GM12875 (cell line): ENCODE measurements at regions not wholly inside any gene's neighbourhood (a gene's known extent, or its start where the extent isn't known, plus 50 kb on each side); places are given as distances from the start of the nearest gene placed in this dataset.

Experiments
- H3K4me3 ChIP-seq: one replicate; pipeline ENCODE4 v1.5.1; 2011; ENCODE audit warnings: low read depth, low read length, control low read depth
- TF ChIP-seq, protein P1 (sequence below): IDR thresholded peaks from 2 replicates; pipeline ENCODE4 v1.5.1; 2011; ENCODE audit warnings: low read depth, mild to moderate bottlenecking, control low read depth, inconsistent platforms, low read length, moderate library complexity, borderline replicate concordance; ENCODE audit not compliant: insufficient read depth

DNA sequence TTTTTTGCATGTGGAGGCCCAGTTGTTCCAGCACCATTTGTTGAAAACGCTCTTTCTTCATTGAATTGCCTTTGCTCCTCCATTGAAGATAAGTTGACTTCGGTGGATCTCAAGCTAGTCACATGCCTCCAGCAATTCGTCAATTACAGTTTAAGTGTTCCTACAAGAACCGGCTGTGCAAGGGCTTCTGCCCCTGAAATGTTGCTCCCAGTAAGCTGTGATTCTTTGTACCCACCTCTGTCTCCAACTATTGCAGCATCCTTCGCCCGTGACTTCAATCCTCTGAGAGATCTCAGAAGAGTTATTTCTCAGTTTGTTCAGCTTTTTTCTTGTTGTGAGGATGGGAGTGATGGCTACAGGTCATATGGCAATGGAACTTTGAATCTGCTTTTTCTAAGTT is 194.2 kb upstream of the B3GAT1 start:
- TF ChIP-seq, protein P1, sequence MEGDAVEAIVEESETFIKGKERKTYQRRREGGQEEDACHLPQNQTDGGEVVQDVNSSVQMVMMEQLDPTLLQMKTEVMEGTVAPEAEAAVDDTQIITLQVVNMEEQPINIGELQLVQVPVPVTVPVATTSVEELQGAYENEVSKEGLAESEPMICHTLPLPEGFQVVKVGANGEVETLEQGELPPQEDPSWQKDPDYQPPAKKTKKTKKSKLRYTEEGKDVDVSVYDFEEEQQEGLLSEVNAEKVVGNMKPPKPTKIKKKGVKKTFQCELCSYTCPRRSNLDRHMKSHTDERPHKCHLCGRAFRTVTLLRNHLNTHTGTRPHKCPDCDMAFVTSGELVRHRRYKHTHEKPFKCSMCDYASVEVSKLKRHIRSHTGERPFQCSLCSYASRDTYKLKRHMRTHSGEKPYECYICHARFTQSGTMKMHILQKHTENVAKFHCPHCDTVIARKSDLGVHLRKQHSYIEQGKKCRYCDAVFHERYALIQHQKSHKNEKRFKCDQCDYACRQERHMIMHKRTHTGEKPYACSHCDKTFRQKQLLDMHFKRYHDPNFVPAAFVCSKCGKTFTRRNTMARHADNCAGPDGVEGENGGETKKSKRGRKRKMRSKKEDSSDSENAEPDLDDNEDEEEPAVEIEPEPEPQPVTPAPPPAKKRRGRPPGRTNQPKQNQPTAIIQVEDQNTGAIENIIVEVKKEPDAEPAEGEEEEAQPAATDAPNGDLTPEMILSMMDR: no peak
- no peak overlapping the region for H3K4me3 ChIP-seq

DNA sequence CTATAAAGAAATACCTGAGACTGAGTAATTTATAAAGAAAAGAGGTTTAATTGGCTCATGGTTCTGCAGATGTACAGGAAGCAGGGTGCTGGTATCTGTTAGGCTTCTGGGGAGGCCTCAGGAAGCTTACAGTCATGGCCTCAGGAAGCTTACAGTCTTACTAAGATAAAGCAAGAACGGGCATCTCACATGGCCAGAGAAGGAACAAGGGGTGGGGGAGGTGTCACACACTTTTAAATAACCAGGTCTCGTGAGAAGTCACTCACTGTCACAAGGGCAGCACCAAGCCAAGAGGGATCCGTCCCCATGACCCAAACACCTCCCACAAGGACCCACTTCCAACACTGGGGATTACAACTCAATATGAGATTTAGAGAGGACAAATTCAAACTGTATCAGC is 192.8 kb upstream of the B3GAT1 start:
- TF ChIP-seq, protein P1: no peak
- no peak overlapping the region for H3K4me3 ChIP-seq

DNA sequence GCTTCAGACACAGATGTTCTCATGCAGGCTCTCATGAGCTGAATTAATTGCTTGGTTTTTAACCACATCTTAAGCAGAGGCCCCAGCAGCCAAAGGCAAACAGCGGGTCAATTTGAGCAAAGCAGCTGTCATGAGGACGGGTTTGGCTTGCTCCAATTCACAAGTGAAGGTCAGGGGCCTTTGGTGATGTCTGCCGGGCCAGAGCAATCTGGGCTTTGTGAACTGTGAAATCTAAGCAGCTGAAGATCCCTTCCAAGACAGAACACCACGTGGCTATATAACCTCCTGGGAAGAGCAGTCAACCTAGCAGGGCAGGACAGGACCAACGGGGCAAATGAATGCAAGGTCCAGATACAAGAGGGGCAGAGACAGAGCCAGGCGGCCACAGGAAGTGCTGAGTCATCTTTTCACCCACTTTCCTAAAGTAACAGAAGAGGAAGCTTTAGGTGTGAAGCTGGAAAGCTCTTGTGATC is 187.3 kb upstream of the B3GAT1 start:
- TF ChIP-seq, protein P1: no peak
- no peak overlapping the region for H3K4me3 ChIP-seq

DNA sequence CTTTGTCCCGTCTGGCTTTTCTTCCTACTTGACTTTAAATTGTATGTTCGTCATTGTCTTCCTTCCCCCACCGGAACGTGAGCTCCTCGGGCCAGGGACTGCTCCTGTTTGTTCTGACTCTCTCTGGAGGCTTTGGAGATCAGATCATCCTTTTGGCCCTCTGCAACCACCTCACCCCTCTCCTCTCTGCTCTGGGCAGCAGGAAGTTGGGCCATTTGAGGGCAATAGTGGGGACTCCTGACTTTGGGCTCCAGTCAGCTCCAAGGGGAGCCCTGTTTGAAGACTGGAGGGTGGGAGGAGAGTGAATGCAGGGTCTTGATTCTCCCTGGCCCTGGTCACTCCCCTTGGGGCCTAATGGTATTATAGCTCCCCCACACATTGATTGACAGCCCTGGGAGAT is 186.3 kb upstream of the B3GAT1 start:
- TF ChIP-seq, protein P1: no peak
- no peak overlapping the region for H3K4me3 ChIP-seq

DNA sequence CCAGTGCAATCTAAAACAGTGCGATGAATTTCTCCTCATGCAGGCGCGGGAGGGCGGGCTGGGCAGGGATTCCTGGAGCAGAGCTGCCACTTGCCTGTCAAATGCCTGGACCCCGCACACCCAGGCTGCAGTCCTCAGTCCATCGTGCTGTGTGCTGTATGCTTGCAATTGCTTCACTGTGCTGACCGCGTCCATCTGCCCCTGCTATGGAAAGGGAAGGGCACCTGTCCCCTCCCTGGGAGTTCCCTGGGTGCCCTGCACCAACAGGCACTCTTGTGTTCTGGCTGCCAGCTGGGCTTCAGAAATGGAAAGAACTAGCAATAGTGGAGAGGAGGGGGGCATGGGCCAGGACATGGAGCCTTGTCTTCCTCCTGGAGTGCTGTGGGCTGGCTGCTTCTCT is 185.4 kb upstream of the B3GAT1 start:
- TF ChIP-seq, protein P1: no peak
- no peak overlapping the region for H3K4me3 ChIP-seq

DNA sequence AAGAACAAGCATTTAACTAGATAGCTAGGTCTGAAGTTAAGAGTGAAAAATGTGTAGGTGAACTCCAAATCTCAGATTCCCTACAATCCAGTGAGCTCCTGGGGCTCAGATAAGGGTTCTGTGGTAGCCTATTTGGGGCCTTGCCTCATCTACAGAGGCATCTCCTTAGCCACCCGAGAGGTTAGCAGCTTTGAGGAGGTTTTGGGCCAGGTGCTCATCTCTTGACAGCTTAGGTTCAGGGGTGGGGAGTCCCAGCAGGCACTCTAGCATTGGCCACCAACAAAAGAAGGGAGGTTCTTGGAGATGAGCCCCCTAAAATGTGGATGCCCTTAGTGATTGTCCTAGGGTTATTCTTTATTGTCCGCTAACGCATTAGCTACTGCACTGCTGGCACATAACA is 184.4 kb upstream of the B3GAT1 start:
- TF ChIP-seq, protein P1: no peak
- H3K4me3 ChIP-seq: no peak overlapping the region

DNA sequence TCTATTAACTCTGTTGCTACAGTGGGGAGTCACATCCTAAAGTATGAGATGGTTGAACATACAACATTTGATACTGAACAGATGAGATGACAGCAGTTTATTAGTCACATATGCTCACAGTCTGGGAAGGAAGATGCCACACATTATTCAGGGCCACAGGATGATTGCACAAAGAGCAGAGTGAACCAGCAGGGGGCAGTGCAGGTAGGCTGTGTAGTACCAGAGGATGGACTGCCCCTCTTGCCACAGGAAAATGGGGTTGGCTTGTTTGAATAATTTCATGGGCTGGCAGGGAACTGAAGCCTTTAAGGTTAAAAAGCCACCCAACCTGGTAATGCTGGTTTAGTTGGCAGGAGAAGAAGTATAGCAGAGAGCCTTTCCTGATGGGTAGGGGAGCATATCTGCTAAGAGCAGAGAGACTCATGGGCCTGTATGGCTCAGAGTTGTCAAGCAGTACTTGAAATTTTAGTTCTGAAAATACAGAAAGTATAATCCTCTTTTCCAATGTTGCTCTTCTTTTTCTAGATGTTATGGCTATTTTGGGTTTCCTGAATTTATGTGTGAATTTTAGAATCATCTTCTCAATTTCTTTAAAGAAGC is 180.4 kb upstream of the B3GAT1 start:
- TF ChIP-seq, protein P1: peak; percentile 80
- H3K4me3 ChIP-seq: no peak overlapping the region
